ENCODE measurements at regions not wholly inside any gene's neighbourhood (a gene's known extent, or its start where the extent isn't known, plus 50 kb on each side); places are given as distances from the start of the nearest gene placed in this dataset.

GRCh38 chr18:65380571-65380970 lies 370.2 kb upstream of the CDH7 start:
- no peak for DNase-seq (ENCODE audit: low spot score in 2 of 2)
- Histone ChIP-seq H3K27me3 (no peaks in the 10 kb centered on the region), H3K4me1 (no peaks in the 10 kb centered on the region), H3K27ac (no peak overlapping the region), H3K4me3 (no peak overlapping the region), H3K36me3 (no peaks in the 10 kb centered on the region), H3K9me3 (no peaks in the 10 kb centered on the region)
- no peak for TF ChIP-seq CTCF (IDR thresholded peaks at IDR 0.05)
- intact Hi-C loops (cut with DNase I): no loop called here

- TF ChIP-seq CTCF (IDR thresholded peaks at IDR 0.05): no peak
- intact Hi-C loops (cut with DNase I): no loop called here
- no peaks in the 10 kb centered on the region for H3K27me3 ChIP-seq
These were observed 377.9 kb upstream of the CDH7 start for GRCh38 chr18:65372904-65373303.

GRCh38 chr18:65365245-65365980 lies 385.4 kb upstream of the CDH7 start:
- H3K4me3 ChIP-seq: no peak overlapping the region
- no peak for DNase-seq (ENCODE audit: low spot score in 2 of 2)
- H3K9me3 ChIP-seq: no peaks in the 10 kb centered on the region
- TF ChIP-seq CTCF (IDR thresholded peaks at IDR 0.05): no peak
- H3K36me3 ChIP-seq: no peaks in the 10 kb centered on the region
- no peaks in the 10 kb centered on the region for H3K27me3 ChIP-seq
- H3K27ac ChIP-seq: no peak overlapping the region
- H3K4me1 ChIP-seq: no peaks in the 10 kb centered on the region
- intact Hi-C loops (cut with DNase I): no loop called here

More at GRCh38 chr18:65372904-65373303, 377.9 kb upstream of the CDH7 start:
- Histone ChIP-seq H3K9me3 (no peaks in the 10 kb centered on the region), H3K4me1 (no peaks in the 10 kb centered on the region), H3K4me3 (no peak overlapping the region), H3K36me3 (no peaks in the 10 kb centered on the region), H3K27ac (no peak overlapping the region)
- DNase-seq (ENCODE audit: low spot score in 2 of 2): no peak

- Histone ChIP-seq H3K27ac (no peak overlapping the region), H3K9me3 (no peaks in the 10 kb centered on the region), H3K4me1 (no peaks in the 10 kb centered on the region), H3K36me3 (no peaks in the 10 kb centered on the region), H3K27me3 (no peaks in the 10 kb centered on the region), H3K4me3 (no peak overlapping the region)
- TF ChIP-seq CTCF (IDR thresholded peaks at IDR 0.05): no peak
- intact Hi-C loops (cut with DNase I): no loop called here
- DNase-seq (ENCODE audit: low spot score in 2 of 2): no peak
These were observed 386.7 kb upstream of the CDH7 start for GRCh38 chr18:65363911-65364632.

- no peak for DNase-seq (ENCODE audit: low spot score in 2 of 2)
- H3K27me3 ChIP-seq: no peaks in the 10 kb centered on the region
- no peaks in the 10 kb centered on the region for H3K9me3 ChIP-seq
- no peak for TF ChIP-seq CTCF (IDR thresholded peaks at IDR 0.05)
- no peaks in the 10 kb centered on the region for H3K4me1 ChIP-seq
- H3K4me3 ChIP-seq: no peak overlapping the region
- intact Hi-C loops (cut with DNase I): no loop called here
- no peaks in the 10 kb centered on the region for H3K36me3 ChIP-seq
- no peak overlapping the region for H3K27ac ChIP-seq
These were observed 387.8 kb upstream of the CDH7 start for GRCh38 chr18:65363011-65363410.
